Caco-2 (cell line): ENCODE measurements at regions not wholly inside any gene's neighbourhood (a gene's known extent, or its start where the extent isn't known, plus 50 kb on each side); places are given as distances from the start of the nearest gene placed in this dataset.

Experiments used
- BruUV-seq: library from RNA; stranded (reverse); fragments of 400-500 nt; replicated peaks from 2 replicates; lab custom pipeline; 2021; lab: Mats Ljungman, UMichigan
- CTCF ChIA-PET: fragments of 300-600 bp; sonication (Branson Sonifier 250); formaldehyde crosslinking; loops from one replicate; lab custom pipeline; 2022; ENCODE audit warnings: antibody characterized with exemption; lab: Charles Lee
- POLR2A ChIA-PET: fragments of 300-600 bp; sonication (Branson Sonifier 250); formaldehyde crosslinking; loops from one replicate; lab custom pipeline; 2022; ENCODE audit warnings: antibody characterized with exemption; lab: Charles Lee
- DNase-seq, 2 experiments: peaks; one replicate each; pipeline versions ENCODE4 v3.0.0 to v3.0.0-alpha.2; 2020 to 2022
- H3K27me3 ChIP-seq: replicated peaks from 2 replicates; pipeline ENCODE4 v1.6.0; 2011; ENCODE audit warnings: low read length; ENCODE audit not compliant: control insufficient read depth, insufficient read depth
- H3K36me3 ChIP-seq: 2 replicates; pipeline ENCODE4 v1.5.1; 2011; ENCODE audit warnings: low read length; ENCODE audit not compliant: control insufficient read depth, insufficient read depth
- H3K4me1 ChIP-seq: fragments of 250-450 bp; sonication (Bioruptor Pico); 2 replicates; pipeline ENCODE4 v1.5.1; 2020; ENCODE audit warnings: mild to moderate bottlenecking
- H3K4me3 ChIP-seq: 2 replicates; pipeline ENCODE4 v1.5.1; 2011; ENCODE audit warnings: low read depth, mild to moderate bottlenecking, control low read depth, low read length
- H3K9me3 ChIP-seq: fragments of 250-450 bp; sonication (Bioruptor Pico); 2 replicates; pipeline ENCODE4 v1.5.1; 2020; ENCODE audit warnings: mild to moderate bottlenecking, moderate library complexity
- H3K27ac Mint-ChIP-seq: one replicate; pipeline ENCODE4 v1.8.0; 2022; ENCODE audit warnings: mixed read lengths; ENCODE audit not compliant: unreplicated experiment
- H3K27me3 Mint-ChIP-seq: one replicate; pipeline ENCODE4 v1.8.0; 2022; ENCODE audit warnings: mixed read lengths; ENCODE audit not compliant: insufficient read depth, unreplicated experiment
- H3K36me3 Mint-ChIP-seq: one replicate; pipeline ENCODE4 v1.8.0; 2022; ENCODE audit warnings: mild to moderate bottlenecking, mixed read lengths; ENCODE audit not compliant: insufficient read depth, unreplicated experiment
- H3K4me1 Mint-ChIP-seq: one replicate; pipeline ENCODE4 v1.8.0; 2022; ENCODE audit warnings: low read depth, mixed read lengths; ENCODE audit not compliant: unreplicated experiment
- H3K4me3 Mint-ChIP-seq: one replicate; pipeline ENCODE4 v1.8.0; 2022; ENCODE audit warnings: mild to moderate bottlenecking, moderate library complexity, mixed read lengths; ENCODE audit not compliant: unreplicated experiment
- H3K9me3 Mint-ChIP-seq: one replicate; pipeline ENCODE4 v1.8.0; 2022; ENCODE audit warnings: mixed read lengths; ENCODE audit not compliant: unreplicated experiment
- intact Hi-C: fragments of 100-400 bp; cut with micrococcal nuclease; formaldehyde crosslinking; loops from one replicate; pipeline ENCODE4 v1.10.0; 2022; ENCODE audit not compliant: unreplicated experiment
- TF ChIP-seq, protein P1 (sequence below), 2 experiments: fragments of 200-600 bp in 1 of 2; IDR thresholded peaks; 1 replicate in 1 of 2; 2 replicates in 1 of 2; pipeline versions ENCODE4 v1.5.1 to v1.8.0; 2011 to 2022; ENCODE audit warnings: antibody characterized with exemption in 1 of 2, control low read depth in 1 of 2, inconsistent platforms in 1 of 2, low read depth in 1 of 2, low read length in 1 of 2, mild to moderate bottlenecking in 1 of 2, moderate library complexity in 1 of 2; ENCODE audit not compliant: insufficient read depth in 1 of 2, severe bottlenecking in 1 of 2, unreplicated experiment in 1 of 2

GRCh38 chr18:75497576-75498235 is 70.2 kb upstream of the SMIM21 start:
- Mint-ChIP-seq H3K27ac (no peak overlapping the region), H3K36me3 (no peaks in the 10 kb centered on the region), H3K27me3 (no peaks in the 10 kb centered on the region), H3K4me3 (no peak overlapping the region), H3K9me3 (no peaks in the 10 kb centered on the region), H3K4me1 (no peaks in the 10 kb centered on the region)
- TF ChIP-seq, protein P1, sequence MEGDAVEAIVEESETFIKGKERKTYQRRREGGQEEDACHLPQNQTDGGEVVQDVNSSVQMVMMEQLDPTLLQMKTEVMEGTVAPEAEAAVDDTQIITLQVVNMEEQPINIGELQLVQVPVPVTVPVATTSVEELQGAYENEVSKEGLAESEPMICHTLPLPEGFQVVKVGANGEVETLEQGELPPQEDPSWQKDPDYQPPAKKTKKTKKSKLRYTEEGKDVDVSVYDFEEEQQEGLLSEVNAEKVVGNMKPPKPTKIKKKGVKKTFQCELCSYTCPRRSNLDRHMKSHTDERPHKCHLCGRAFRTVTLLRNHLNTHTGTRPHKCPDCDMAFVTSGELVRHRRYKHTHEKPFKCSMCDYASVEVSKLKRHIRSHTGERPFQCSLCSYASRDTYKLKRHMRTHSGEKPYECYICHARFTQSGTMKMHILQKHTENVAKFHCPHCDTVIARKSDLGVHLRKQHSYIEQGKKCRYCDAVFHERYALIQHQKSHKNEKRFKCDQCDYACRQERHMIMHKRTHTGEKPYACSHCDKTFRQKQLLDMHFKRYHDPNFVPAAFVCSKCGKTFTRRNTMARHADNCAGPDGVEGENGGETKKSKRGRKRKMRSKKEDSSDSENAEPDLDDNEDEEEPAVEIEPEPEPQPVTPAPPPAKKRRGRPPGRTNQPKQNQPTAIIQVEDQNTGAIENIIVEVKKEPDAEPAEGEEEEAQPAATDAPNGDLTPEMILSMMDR (IDR thresholded peaks at IDR 0.05; ENCODE audit: insufficient read depth in 1 of 2, low read depth in 1 of 2, low read length in 1 of 2, severe bottlenecking in 1 of 2, unreplicated experiment in 1 of 2), result no peak
- BruUV-seq, result no TSS peak
- DNase-seq, result no peak
- no peaks in the 10 kb centered on the region for H3K27me3 ChIP-seq
- no peaks in the 10 kb centered on the region for H3K4me1 ChIP-seq
- no peaks in the 10 kb centered on the region for H3K36me3 ChIP-seq
- CTCF ChIA-PET, result no interaction called here
- H3K4me3 ChIP-seq, result no peak overlapping the region
- POLR2A ChIA-PET, result no interaction called here
- H3K9me3 ChIP-seq, result no peaks in the 10 kb centered on the region
- intact Hi-C loops, result no loop called here

- CTCF ChIA-PET, result no interaction called here
- no peak overlapping the region for H3K27ac Mint-ChIP-seq
These were observed 68.6 kb upstream of the SMIM21 start for GRCh38 chr18:75496151-75496550.

GRCh38 chr18:75492852-75493251 is 65.3 kb upstream of the SMIM21 start:
- Mint-ChIP-seq H3K36me3 (no peaks in the 10 kb centered on the region), H3K27ac (no peak overlapping the region), H3K27me3 (no peaks in the 10 kb centered on the region), H3K9me3 (no peaks in the 10 kb centered on the region), H3K4me3 (no peak overlapping the region), H3K4me1 (no peaks in the 10 kb centered on the region)
- H3K4me1 ChIP-seq, result no peaks in the 10 kb centered on the region
- ChIA-PET POLR2A (no interaction called here), CTCF (no interaction called here)
- H3K9me3 ChIP-seq, result no peaks in the 10 kb centered on the region
- no peaks in the 10 kb centered on the region for H3K27me3 ChIP-seq
- intact Hi-C loops, result no loop called here
- no peak overlapping the region for H3K4me3 ChIP-seq
- DNase-seq, result no peak
- BruUV-seq, result no TSS peak
- no peaks in the 10 kb centered on the region for H3K36me3 ChIP-seq
- TF ChIP-seq, protein P1 (IDR thresholded peaks at IDR 0.05; ENCODE audit: insufficient read depth in 1 of 2, low read depth in 1 of 2, low read length in 1 of 2, severe bottlenecking in 1 of 2, unreplicated experiment in 1 of 2), result no peak

More at GRCh38 chr18:75496151-75496550, 68.6 kb upstream of the SMIM21 start:
- Mint-ChIP-seq H3K27me3 (no peaks in the 10 kb centered on the region), H3K4me1 (no peaks in the 10 kb centered on the region), H3K9me3 (no peaks in the 10 kb centered on the region), H3K4me3 (no peak overlapping the region), H3K36me3 (no peaks in the 10 kb centered on the region)
- Histone ChIP-seq H3K27me3 (no peaks in the 10 kb centered on the region), H3K4me3 (no peak overlapping the region), H3K36me3 (no peaks in the 10 kb centered on the region), H3K4me1 (no peaks in the 10 kb centered on the region), H3K9me3 (no peaks in the 10 kb centered on the region)
- TF ChIP-seq, protein P1 (IDR thresholded peaks at IDR 0.05; ENCODE audit: insufficient read depth in 1 of 2, low read depth in 1 of 2, low read length in 1 of 2, severe bottlenecking in 1 of 2, unreplicated experiment in 1 of 2), result no peak
- intact Hi-C loops, result no loop called here
- DNase-seq, result no peak
- BruUV-seq, result no TSS peak
- POLR2A ChIA-PET, result no interaction called here
